Mammary epithelial cell (primary cell): ENCODE measurements at regions not wholly inside any gene's neighbourhood (a gene's known extent, or its start where the extent isn't known, plus 50 kb on each side); places are given as distances from the start of the nearest gene placed in this dataset.

Experiments used
- CTCF ChIP-seq, 2 donors: IDR thresholded peaks in 1 of 2; conservative IDR thresholded peaks in 1 of 2; 2 replicates each; pipeline ENCODE4 v1.5.1; 2011 to 2012; ENCODE audit warnings: inconsistent platforms in 2 of 2, low read length in 2 of 2, mild to moderate bottlenecking in 2 of 2, control low read depth in 1 of 2, low read depth in 1 of 2; ENCODE audit not compliant: insufficient read depth in 1 of 2; ENCODE audit errors: extremely low read depth in 1 of 2
- EZH2 ChIP-seq: IDR thresholded peaks from 2 replicates; pipeline ENCODE4 v1.6.1; 2012; ENCODE audit warnings: low read length, inconsistent platforms, borderline replicate concordance

- TF ChIP-seq CTCF (conservative IDR thresholded peaks at IDR 0.05 in 1 of 2, IDR thresholded peaks at IDR 0.05 in 1 of 2; ENCODE audit: extremely low read depth in 1 of 2, insufficient read depth in 1 of 2, low read depth in 1 of 2, low read length in 2 of 2) (no peak), EZH2 (no peak)
These were observed 478.8 kb downstream of the EPHA3 start for GRCh38 chr3:89586256-89586655.
